ENCODE measurements at regions not wholly inside any gene's neighbourhood (a gene's known extent, or its start where the extent isn't known, plus 50 kb on each side); places are given as distances from the start of the nearest gene placed in this dataset.

GRCh38 chr13:99800011-99800410 is 171.6 kb downstream of the ZIC5 start:
- Mint-ChIP-seq H3K27ac (no peak overlapping the region), H3K4me1 (no peaks in the 10 kb centered on the region), H3K27me3 (no peaks in the 10 kb centered on the region), H3K4me3 (no peak overlapping the region), H3K9me3 (no peaks in the 10 kb centered on the region), H3K36me3 (ENCODE audit: low read depth) (no peaks in the 10 kb centered on the region)
- DNase-seq: no peak
- POLR2A ChIA-PET: no interaction called here
- CTCF ChIA-PET: no interaction called here

- Mint-ChIP-seq H3K27ac (no peak overlapping the region), H3K36me3 (ENCODE audit: low read depth) (no peaks in the 10 kb centered on the region), H3K27me3 (no peaks in the 10 kb centered on the region), H3K4me3 (no peak overlapping the region), H3K4me1 (no peaks in the 10 kb centered on the region), H3K9me3 (no peaks in the 10 kb centered on the region)
- CTCF ChIA-PET: no interaction called here
- DNase-seq: no peak
- POLR2A ChIA-PET: no interaction called here
Measured at GRCh38 chr13:99798756-99799155, 172.8 kb downstream of the ZIC5 start.

DNA sequence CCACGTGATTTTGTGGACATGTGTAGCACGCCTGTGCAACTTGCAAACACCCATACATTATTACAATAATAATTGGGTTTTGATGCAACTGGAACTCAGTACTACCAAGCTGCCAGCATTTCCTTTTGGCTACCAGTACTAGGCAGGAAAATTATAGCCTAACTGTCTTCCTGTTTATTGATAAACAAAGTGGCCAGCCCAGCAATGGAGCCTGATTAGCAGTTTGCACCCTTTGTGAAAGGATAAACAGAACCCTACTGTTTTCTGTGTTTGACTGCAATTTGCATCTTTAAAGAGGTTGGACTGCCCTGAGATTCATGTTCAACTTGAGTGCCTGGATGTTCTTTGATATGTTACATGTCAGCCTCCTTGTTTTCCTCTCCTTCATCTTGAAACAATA is 173.9 kb downstream of the ZIC5 start:
- POLR2A ChIA-PET: no interaction called here
- Mint-ChIP-seq H3K27ac (no peak overlapping the region), H3K4me3 (no peak overlapping the region), H3K4me1 (no peaks in the 10 kb centered on the region), H3K27me3 (no peaks in the 10 kb centered on the region), H3K36me3 (ENCODE audit: low read depth) (no peaks in the 10 kb centered on the region), H3K9me3 (no peaks in the 10 kb centered on the region)
- DNase-seq: no peak
- CTCF ChIA-PET: no interaction called here

GRCh38 chr13:99796175-99796819 is 175.3 kb downstream of the ZIC5 start:
- Mint-ChIP-seq H3K36me3 (ENCODE audit: low read depth) (no peaks in the 10 kb centered on the region), H3K27me3 (no peaks in the 10 kb centered on the region), H3K27ac (no peak overlapping the region), H3K4me3 (no peak overlapping the region), H3K9me3 (no peaks in the 10 kb centered on the region), H3K4me1 (no peaks in the 10 kb centered on the region)
- CTCF ChIA-PET: no interaction called here
- DNase-seq: peak; percentile 46
- POLR2A ChIA-PET: no interaction called here

DNA sequence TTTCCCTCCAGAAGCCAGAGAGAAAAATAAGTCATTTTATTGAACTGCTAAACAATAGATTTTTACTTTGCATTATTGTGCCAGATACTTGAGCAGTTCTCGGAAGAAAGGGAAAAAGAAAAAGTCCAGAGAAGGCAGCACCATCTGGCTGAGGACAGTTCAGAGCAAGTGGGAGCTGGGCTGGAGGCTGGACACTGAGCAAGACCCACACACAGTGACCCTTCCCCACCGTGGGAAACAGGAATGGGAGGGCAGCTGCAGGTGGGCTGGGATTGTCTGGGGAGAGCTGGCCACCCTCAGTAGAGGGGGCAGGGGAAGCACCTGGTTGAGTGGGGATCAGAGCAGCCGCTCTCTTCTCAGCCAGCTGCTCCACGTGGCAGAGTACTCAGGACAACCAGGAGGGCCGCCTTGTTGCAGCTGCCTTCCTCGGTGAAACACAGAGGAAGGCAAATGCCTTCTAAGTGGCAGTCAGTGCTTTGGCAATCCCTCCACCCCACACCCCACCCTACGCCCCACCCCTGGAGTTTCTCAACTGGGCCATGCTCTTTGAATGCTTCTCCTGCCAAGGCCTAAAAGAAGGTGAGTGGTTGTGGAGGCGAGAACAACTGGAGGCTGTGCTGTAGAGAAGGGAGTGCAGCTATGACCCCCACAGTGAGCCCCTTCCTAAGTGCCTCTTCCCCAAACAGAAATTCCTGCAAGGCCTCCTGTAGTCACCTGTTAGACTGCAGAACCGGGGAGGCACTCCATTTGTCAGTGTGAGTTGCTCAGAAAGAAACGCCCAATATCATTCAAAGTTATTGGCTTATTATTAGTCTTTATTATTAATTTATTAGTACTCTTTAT is 179.3 kb downstream of the ZIC5 start:
- Mint-ChIP-seq H3K27me3 (no peaks in the 10 kb centered on the region), H3K9me3 (no peaks in the 10 kb centered on the region), H3K4me1 (no peaks in the 10 kb centered on the region), H3K4me3 (no peak overlapping the region), H3K27ac (no peak overlapping the region), H3K36me3 (ENCODE audit: low read depth) (no peaks in the 10 kb centered on the region)
- no peak for DNase-seq
- CTCF ChIA-PET: no interaction called here
- POLR2A ChIA-PET: no interaction called here

DNA sequence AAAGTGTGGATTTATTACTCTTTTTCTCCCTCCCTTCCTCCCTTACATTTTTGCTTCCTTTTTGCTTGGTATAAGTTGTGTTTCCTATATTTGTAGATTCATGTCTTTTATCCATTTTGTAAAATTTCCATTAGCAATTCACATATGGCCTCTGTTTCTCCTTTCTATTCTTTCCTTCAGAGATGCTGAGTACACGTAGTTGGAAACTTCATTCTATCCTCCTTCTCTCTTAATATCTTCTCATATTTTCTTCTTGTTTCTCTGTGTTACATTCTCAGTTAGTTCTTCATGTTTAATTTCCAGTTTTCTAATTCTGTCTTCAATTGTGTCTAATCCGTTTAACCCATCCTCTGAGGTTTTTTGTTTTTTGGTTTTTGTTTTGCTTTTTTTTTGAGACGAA is 188.9 kb downstream of the ZIC5 start:
- Mint-ChIP-seq H3K27ac (no peak overlapping the region), H3K36me3 (ENCODE audit: low read depth) (no peaks in the 10 kb centered on the region), H3K4me1 (no peaks in the 10 kb centered on the region), H3K27me3 (no peaks in the 10 kb centered on the region), H3K9me3 (peaks cover 3% of the 10 kb centered on the region), H3K4me3 (no peak overlapping the region)
- POLR2A ChIA-PET: no interaction called here
- CTCF ChIA-PET: no interaction called here
- DNase-seq: no peak

GRCh38 chr13:99778500-99778899 is 193.1 kb downstream of the ZIC5 start:
- ChIA-PET CTCF (no interaction called here), POLR2A (no interaction called here)
- H3K4me1 Mint-ChIP-seq: no peaks in the 10 kb centered on the region
- peaks cover 3% of the 10 kb centered on the region for H3K9me3 Mint-ChIP-seq
- no peak overlapping the region for H3K4me3 Mint-ChIP-seq
- no peak for DNase-seq
- H3K27me3 Mint-ChIP-seq: no peaks in the 10 kb centered on the region
- H3K36me3 Mint-ChIP-seq (ENCODE audit: low read depth): no peaks in the 10 kb centered on the region
- no peak overlapping the region for H3K27ac Mint-ChIP-seq

DNA sequence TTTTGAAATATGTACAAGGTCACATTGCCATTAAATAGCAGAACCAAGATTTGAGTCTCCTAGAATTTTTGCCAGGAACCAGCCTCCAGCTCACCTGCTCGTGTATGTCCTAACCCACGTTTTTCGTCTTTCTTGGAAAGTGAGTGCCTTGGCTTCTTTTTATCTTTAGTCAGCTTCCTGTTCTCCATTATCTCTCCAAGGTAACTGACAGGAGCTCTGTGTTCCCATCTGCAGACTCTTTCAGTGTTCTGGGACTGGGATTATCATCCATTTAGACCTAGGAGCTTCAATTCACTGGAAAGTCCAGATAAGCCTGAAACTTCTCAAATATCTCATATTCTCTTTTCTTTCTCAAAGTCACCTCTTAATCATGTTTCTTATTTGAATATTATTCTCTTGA is 193.7 kb downstream of the ZIC5 start:
- peaks cover 3% of the 10 kb centered on the region for H3K9me3 Mint-ChIP-seq
- no peaks in the 10 kb centered on the region for H3K27me3 Mint-ChIP-seq
- H3K4me1 Mint-ChIP-seq: no peaks in the 10 kb centered on the region
- ChIA-PET CTCF (no interaction called here), POLR2A (no interaction called here)
- H3K27ac Mint-ChIP-seq: no peak overlapping the region
- no peak overlapping the region for H3K4me3 Mint-ChIP-seq
- H3K36me3 Mint-ChIP-seq (ENCODE audit: low read depth): no peaks in the 10 kb centered on the region
- DNase-seq: no peak

DNA sequence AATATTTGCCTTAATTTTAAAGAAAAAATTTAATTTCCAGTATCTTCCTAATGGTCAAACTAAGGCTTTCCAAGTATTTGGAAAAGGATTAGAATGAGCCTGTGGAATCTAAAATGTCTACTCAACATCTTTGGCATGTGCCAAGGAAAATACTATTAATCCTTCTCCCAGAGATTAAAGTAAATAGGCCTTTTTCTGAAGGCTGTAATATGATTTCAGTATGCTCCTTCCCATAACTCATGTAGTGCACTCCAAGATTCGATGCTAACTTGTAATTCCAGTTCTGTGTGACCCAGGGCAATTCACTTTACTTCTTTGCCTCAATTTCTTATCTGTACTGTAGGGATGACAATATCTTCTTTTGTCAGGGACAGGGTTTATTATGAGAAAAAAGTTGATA is 196.9 kb downstream of the ZIC5 start:
- ChIA-PET POLR2A (no interaction called here), CTCF (no interaction called here)
- Mint-ChIP-seq H3K4me1 (no peaks in the 10 kb centered on the region), H3K9me3 (no peaks in the 10 kb centered on the region), H3K4me3 (no peak overlapping the region), H3K27ac (no peak overlapping the region), H3K27me3 (no peaks in the 10 kb centered on the region), H3K36me3 (ENCODE audit: low read depth) (no peaks in the 10 kb centered on the region)
- no peak for DNase-seq

DNA sequence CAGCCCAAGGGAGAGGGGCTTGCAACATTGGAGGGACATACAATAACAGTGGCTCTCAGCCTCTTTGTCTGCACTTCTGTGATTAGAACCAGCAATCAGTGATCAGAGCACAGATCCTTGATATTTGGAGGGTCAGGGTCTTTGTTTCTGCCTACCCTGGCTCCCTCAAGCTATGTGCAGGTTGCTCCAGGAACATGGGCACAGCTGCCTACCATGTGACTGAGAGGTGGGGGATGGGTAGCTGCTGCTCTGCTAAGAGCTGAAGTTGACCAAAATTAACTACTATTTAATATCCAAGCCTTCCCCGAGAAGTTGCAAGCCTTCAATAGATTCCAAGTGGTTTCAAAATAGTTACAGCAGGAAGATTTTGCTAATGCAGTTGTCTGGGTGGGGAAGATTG is 202.6 kb downstream of the ZIC5 start:
- Mint-ChIP-seq H3K27me3 (no peaks in the 10 kb centered on the region), H3K36me3 (ENCODE audit: low read depth) (no peaks in the 10 kb centered on the region), H3K9me3 (peaks cover 7% of the 10 kb centered on the region), H3K4me3 (no peak overlapping the region), H3K4me1 (no peaks in the 10 kb centered on the region), H3K27ac (no peak overlapping the region)
- POLR2A ChIA-PET: no interaction called here
- no peak for DNase-seq
- CTCF ChIA-PET: no interaction called here

- Mint-ChIP-seq H3K27ac (no peak overlapping the region), H3K36me3 (ENCODE audit: low read depth) (no peaks in the 10 kb centered on the region), H3K4me1 (no peaks in the 10 kb centered on the region), H3K27me3 (no peaks in the 10 kb centered on the region), H3K4me3 (no peak overlapping the region), H3K9me3 (peaks cover 13% of the 10 kb centered on the region)
- ChIA-PET POLR2A (no interaction called here), CTCF (no interaction called here)
- DNase-seq: no peak
Measured at GRCh38 chr13:99766641-99767045, 204.9 kb downstream of the ZIC5 start.

DNA sequence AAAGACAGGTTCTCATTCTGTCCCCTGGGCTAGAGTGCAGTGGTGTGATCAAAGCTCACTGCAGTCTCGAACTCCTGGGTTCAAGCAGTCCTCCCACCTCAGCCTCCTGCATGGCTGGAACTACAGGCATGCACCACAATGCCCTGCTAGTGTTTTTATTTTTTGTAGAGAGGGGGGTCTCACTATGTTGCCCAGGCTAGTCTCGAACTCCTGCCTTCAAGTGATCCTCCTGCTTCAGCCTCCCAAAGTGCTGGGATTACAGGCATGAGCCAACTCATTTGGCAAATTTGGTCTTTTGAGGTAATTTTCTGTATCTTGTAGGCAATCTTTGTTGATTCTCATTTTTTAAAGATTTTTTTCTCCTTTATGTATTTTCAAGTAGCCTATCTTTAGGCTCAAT is 205.7 kb downstream of the ZIC5 start:
- Mint-ChIP-seq H3K27me3 (no peaks in the 10 kb centered on the region), H3K4me3 (no peak overlapping the region), H3K27ac (no peak overlapping the region), H3K9me3 (peaks cover 18% of the 10 kb centered on the region), H3K36me3 (ENCODE audit: low read depth) (no peaks in the 10 kb centered on the region), H3K4me1 (no peaks in the 10 kb centered on the region)
- POLR2A ChIA-PET: no interaction called here
- no peak for DNase-seq
- CTCF ChIA-PET: no interaction called here

DNA sequence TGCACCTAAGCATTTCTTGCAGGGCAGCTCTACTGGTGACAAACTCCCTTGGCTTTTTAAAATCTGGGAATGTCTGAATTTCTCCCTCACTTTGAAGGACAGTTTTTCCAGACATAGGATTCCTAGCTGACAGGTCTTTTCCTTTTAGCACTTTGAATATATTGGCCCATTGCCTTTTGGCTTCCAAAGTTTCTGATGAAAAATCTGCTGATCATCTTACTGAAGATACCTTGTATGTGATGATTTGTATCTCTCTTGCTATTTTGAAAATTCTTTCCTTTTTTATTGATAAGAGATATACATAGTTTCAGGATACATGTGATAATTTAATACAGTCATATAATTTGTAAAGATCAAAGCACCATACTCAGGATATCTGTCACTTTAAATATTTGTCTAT is 211.1 kb downstream of the ZIC5 start:
- H3K4me1 Mint-ChIP-seq: no peaks in the 10 kb centered on the region
- ChIA-PET CTCF (interaction anchor here (1.1 kb wide), 1 partner anchor 15 kb away, joined by 3 read pairs; no protein-coding TSS in a partner anchor), POLR2A (no interaction called here)

DNA sequence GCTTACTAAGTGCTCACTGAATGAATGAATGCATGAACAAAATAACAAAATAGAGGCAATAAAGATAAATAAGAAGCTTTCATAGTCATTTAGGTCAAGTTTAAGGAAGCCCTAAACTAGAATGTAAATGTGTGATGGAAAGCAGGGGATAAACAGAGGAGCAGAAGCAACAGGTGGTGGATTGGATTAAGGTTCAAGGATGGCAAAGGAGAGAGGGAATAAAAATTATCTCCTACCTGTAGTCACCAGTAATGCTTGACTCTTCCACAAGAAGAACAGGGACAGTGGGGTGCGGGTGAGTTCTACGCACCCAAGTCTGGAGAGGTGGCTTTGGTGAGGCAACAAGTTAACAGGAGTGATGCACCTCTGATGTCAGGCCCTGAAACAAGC is 212.4 kb downstream of the ZIC5 start:
- peaks cover 10% of the 10 kb centered on the region for H3K9me3 Mint-ChIP-seq
- no peak overlapping the region for H3K27ac Mint-ChIP-seq
- CTCF ChIA-PET: interaction anchor here (0.5 kb wide), 1 partner anchor 114 kb away, joined by 4 read pairs; no protein-coding TSS in a partner anchor
- H3K27me3 Mint-ChIP-seq: no peaks in the 10 kb centered on the region
- H3K4me1 Mint-ChIP-seq: no peaks in the 10 kb centered on the region
- H3K36me3 Mint-ChIP-seq (ENCODE audit: low read depth): no peaks in the 10 kb centered on the region
- no peak for DNase-seq
- H3K4me3 Mint-ChIP-seq: no peak overlapping the region
- POLR2A ChIA-PET: no interaction called here

More for the DNA sequence above, 211.1 kb downstream of the ZIC5 start:
- no peaks in the 10 kb centered on the region for H3K36me3 Mint-ChIP-seq (ENCODE audit: low read depth)
- no peak overlapping the region for H3K4me3 Mint-ChIP-seq
- no peaks in the 10 kb centered on the region for H3K27me3 Mint-ChIP-seq
- no peak for DNase-seq
- H3K9me3 Mint-ChIP-seq: peaks cover 15% of the 10 kb centered on the region
- H3K27ac Mint-ChIP-seq: no peak overlapping the region

Data from activated CD4-positive, alpha-beta memory T cell treated with anti-CD3 and anti-CD28 coated beads, Interleukin-2, amount 10 ng/mL, durations not matched to agents 7 days and 5 days (primary cell).